Lower lobe of right lung (tissue), 2 donors: ENCODE measurements at regions not wholly inside any gene's neighbourhood (a gene's known extent, or its start where the extent isn't known, plus 50 kb on each side); places are given as distances from the start of the nearest gene placed in this dataset.
A peak's percentile ranks its signal among the peaks of the same experiment; 100 is the strongest.

Source experiments
- ATAC-seq, 2 donors: fragments of 200-7000 bp; cut with Tn5 transposase; one replicate each; pipeline ENCODE4 v1.9.1; 2020 to 2022; ENCODE audit warnings: mild to moderate bottlenecking in 2 of 2, moderate library complexity in 2 of 2
- DNase-seq: peaks from one replicate; pipeline ENCODE4 v3.0.0-alpha.2; 2020
- H3K27ac ChIP-seq: fragments of 200-600 bp; one replicate; pipeline ENCODE4 v1.8.0; 2022
- H3K27me3 ChIP-seq: fragments of 200-600 bp; one replicate; pipeline ENCODE4 v1.8.0; 2022; ENCODE audit warnings: low read depth
- H3K36me3 ChIP-seq: fragments of 200-600 bp; one replicate; pipeline ENCODE4 v1.8.0; 2022; ENCODE audit warnings: mild to moderate bottlenecking
- H3K4me1 ChIP-seq: fragments of 200-600 bp; one replicate; pipeline ENCODE4 v1.8.0; 2022
- H3K4me3 ChIP-seq: fragments of 200-600 bp; one replicate; pipeline ENCODE4 v1.8.0; 2022; ENCODE audit warnings: mild to moderate bottlenecking
- H3K9me3 ChIP-seq: fragments of 200-600 bp; one replicate; pipeline ENCODE4 v1.8.0; 2022
- CTCF ChIP-seq: fragments of 200-600 bp; IDR thresholded peaks from one replicate; pipeline ENCODE4 v1.8.0; 2022; ENCODE audit warnings: antibody characterized with exemption, mild to moderate bottlenecking
- intact Hi-C: fragments of 100-400 bp; cut with DNase I; formaldehyde crosslinking; loops from one replicate; pipeline ENCODE4 v1.11.0; 2022
- donor health status: DM: no; HTN: yes; CAD: no; lungs with severe emphysema.

GRCh38 chr13:33994826-33995502 lies 177.0 kb downstream of the RFC3 start:
- Histone ChIP-seq H3K4me1 (no peaks in the 10 kb centered on the region), H3K36me3 (no peaks in the 10 kb centered on the region), H3K27me3 (no peaks in the 10 kb centered on the region), H3K27ac (no peak overlapping the region), H3K9me3 (no peaks in the 10 kb centered on the region), H3K4me3 (no peak overlapping the region)
- intact Hi-C loops = no loop called here
- ATAC-seq (no peak), DNase-seq (no peak)
- no peak for TF ChIP-seq CTCF

- H3K27ac ChIP-seq = no peak overlapping the region
- no peaks in the 10 kb centered on the region for H3K27me3 ChIP-seq
- TF ChIP-seq CTCF = no peak
- no peaks in the 10 kb centered on the region for H3K9me3 ChIP-seq
- no peaks in the 10 kb centered on the region for H3K36me3 ChIP-seq
- ATAC-seq = no peak
- no peak overlapping the region for H3K4me3 ChIP-seq
- intact Hi-C loops = no loop called here
- no peaks in the 10 kb centered on the region for H3K4me1 ChIP-seq
- no peak for DNase-seq
These were observed 178.7 kb downstream of the RFC3 start for GRCh38 chr13:33996636-33997035.

- Histone ChIP-seq H3K4me1 (no peaks in the 10 kb centered on the region), H3K27ac (no peak overlapping the region), H3K27me3 (no peaks in the 10 kb centered on the region), H3K36me3 (no peaks in the 10 kb centered on the region), H3K4me3 (no peak overlapping the region), H3K9me3 (no peaks in the 10 kb centered on the region)
- no peak for TF ChIP-seq CTCF
- no peak for DNase-seq
- ATAC-seq = peak; percentile 67 to 80
- intact Hi-C loops = no loop called here
These were observed 179.6 kb downstream of the RFC3 start for GRCh38 chr13:33997574-33997973.

GRCh38 chr13:33999811-34000605 lies 182.1 kb downstream of the RFC3 start:
- Histone ChIP-seq H3K36me3 (no peaks in the 10 kb centered on the region), H3K9me3 (no peaks in the 10 kb centered on the region), H3K27me3 (no peaks in the 10 kb centered on the region), H3K4me3 (no peak overlapping the region), H3K27ac (no peak overlapping the region), H3K4me1 (no peaks in the 10 kb centered on the region)
- intact Hi-C loops = no loop called here
- TF ChIP-seq CTCF = no peak
- DNase-seq (no peak), ATAC-seq (no peak)

GRCh38 chr13:34000955-34001354 lies 183.0 kb downstream of the RFC3 start:
- DNase-seq (no peak), ATAC-seq (no peak)
- Histone ChIP-seq H3K27me3 (no peaks in the 10 kb centered on the region), H3K4me3 (no peak overlapping the region), H3K9me3 (no peaks in the 10 kb centered on the region), H3K4me1 (no peaks in the 10 kb centered on the region), H3K27ac (no peak overlapping the region), H3K36me3 (no peaks in the 10 kb centered on the region)
- intact Hi-C loops = no loop called here
- TF ChIP-seq CTCF = no peak
